ENCODE measurements at regions not wholly inside any gene's neighbourhood (a gene's known extent, or its start where the extent isn't known, plus 50 kb on each side); places are given as distances from the start of the nearest gene placed in this dataset.
A peak's percentile ranks its signal among the peaks of the same experiment; 100 is the strongest.

DNA sequence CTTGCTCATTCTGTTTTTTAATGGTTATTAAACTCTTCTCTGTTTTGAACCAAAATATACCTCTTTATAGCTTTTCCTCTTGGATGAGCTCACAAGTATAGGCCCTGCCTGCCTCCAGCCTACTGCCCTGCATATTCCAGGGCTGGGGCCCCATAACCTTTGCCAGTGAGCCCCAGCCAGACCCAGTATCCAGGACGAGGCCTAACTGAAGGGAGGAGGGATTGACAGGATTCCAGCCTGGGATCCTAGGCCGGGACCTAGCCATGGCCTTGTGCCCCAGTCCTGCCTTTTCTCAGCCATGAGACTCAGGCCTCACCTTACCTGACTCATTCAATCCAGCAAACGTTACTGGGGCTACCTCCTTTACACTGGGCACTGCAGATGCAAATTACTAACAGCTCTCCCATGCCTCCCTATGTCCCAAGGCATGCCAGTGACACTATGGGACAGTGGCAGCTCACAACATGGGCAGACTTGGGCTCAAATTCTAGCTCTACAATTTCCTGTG lies 159.2 kb downstream of the DDX1 start:
- H3K27ac ChIP-seq (ENCODE audit: low read depth, low read length) = no peak overlapping the region

More for the DNA sequence above, 159.2 kb downstream of the DDX1 start:
- Histone ChIP-seq H3K36me3 (ENCODE audit: control insufficient read depth in 2 of 4, insufficient read depth in 4 of 4, low read length in 3 of 4) (no peaks in the 10 kb centered on the region), H2BK120ac (replicated peaks; ENCODE audit: low read depth, low read length) (no peak overlapping the region), H4K8ac (ENCODE audit: extremely low read depth, insufficient read depth, low read length) (no peak overlapping the region; the same call in 1 of the 2 replicates), H3K4me3 (ENCODE audit: extremely low read depth in 1 of 4, insufficient read depth in 2 of 4, low read depth in 3 of 4, low read length in 4 of 4) (no peak overlapping the region), H4K20me1 (replicated peaks in 1 of 2; ENCODE audit: control insufficient read depth in 1 of 2, insufficient read depth in 2 of 2, low read length in 2 of 2) (no peaks in the 10 kb centered on the region), H3K4me2 (ENCODE audit: insufficient read depth in 1 of 2, low read depth in 2 of 2, low read length in 2 of 2) (no peak overlapping the region), H3K79me2 (ENCODE audit: control insufficient read depth in 1 of 2, insufficient read depth in 2 of 2, low read length in 2 of 2) (no peaks in the 10 kb centered on the region), H3K79me1 (ENCODE audit: low read depth, low read length) (no peaks in the 10 kb centered on the region), H2AFZ (ENCODE audit: low read length) (no peak overlapping the region), H3K4me1 (replicated peaks in 1 of 4; ENCODE audit: control insufficient read depth in 3 of 4, insufficient read depth in 4 of 4, low read length in 3 of 4) (peaks cover 5 to 12% (median 10%) of the 10 kb centered on the region in 4 experiments), H2AK5ac (ENCODE audit: low read depth, low read length) (no peak overlapping the region), H2BK5ac (ENCODE audit: low read depth, low read length) (no peak overlapping the region), H2BK12ac (ENCODE audit: low read depth, low read length) (peak overlapping the region; percentile 75; the same call in 1 of the 2 replicates), H3K23me2 (ENCODE audit: low read depth, low read length) (no peaks in the 10 kb centered on the region), H3K14ac (ENCODE audit: insufficient read length) (no peak overlapping the region), H4K91ac (replicated peaks; ENCODE audit: insufficient read length, low read length) (no peak overlapping the region), H3K18ac (ENCODE audit: extremely low read depth, low read length) (peak overlapping the region; percentile 33; the same call in 1 of the 2 replicates), H3K56ac (replicated peaks; ENCODE audit: insufficient read length, low read depth, low read length) (no peak overlapping the region), H3K23ac (ENCODE audit: insufficient read length) (no peak overlapping the region), H3K9me3 (ENCODE audit: insufficient read depth in 2 of 2, low read depth in 1 of 2, low read length in 1 of 2) (0 out of 4 replicates have a peak, but pooled peaks cover 0 to 3% of the 10 kb centered on the region in 2 experiments), H3K4ac (replicated peaks; ENCODE audit: insufficient read length, low read depth, low read length) (no peak overlapping the region), H2BK20ac (ENCODE audit: low read length) (no peak overlapping the region), H3K9ac (replicated peaks in 1 of 4; ENCODE audit: extremely low read depth in 1 of 4, low read depth in 3 of 4, low read length in 3 of 4) (no peak overlapping the region), H2BK15ac (ENCODE audit: low read length) (no peak overlapping the region), H3K27me3 (replicated peaks in 1 of 4; ENCODE audit: control insufficient read depth in 3 of 4, extremely low read depth in 1 of 4, insufficient read depth in 3 of 4, low read length in 3 of 4) (no peaks in the 10 kb centered on the region), H4K5ac (ENCODE audit: insufficient read length, low read depth, low read length) (no peak overlapping the region)
- FAIRE-seq (no peak), DNase-seq (ENCODE audit: low read depth in 1 of 2, low spot score in 2 of 2) (peak in 1 of 2 experiments; percentile 23)
- WGBS, 2 experiments (ENCODE audit: extremely low coverage in 1 of 2, insufficient coverage in 1 of 2, insufficient read length in 1 of 2, insufficient replicate concordance in 2 of 2, low coverage in 1 of 2, low lambda C conversion rate in 2 of 2, missing lambda C conversion rate in 1 of 2) = 85% methylated on average over 3 of the region's 3 CpGs; no CpG with 5 or more reads in 1 of the 2 experiments
- ChIA-PET POLR2A (ENCODE audit: partially characterized antibody) (interaction anchor here (0.6 kb wide), 1 partner anchor 9 kb away, joined by 3 read pairs; no protein-coding TSS in a partner anchor), CTCF (ENCODE audit: partially characterized antibody) (interaction anchor here (0.7 to 4.6 kb wide), 14 partner anchors 9 to 754 kb away, joined by 3 to 29 read pairs (median 4); no protein-coding TSS in a partner anchor)
- no peak for TF ChIP-seq CHD1 (IDR thresholded peaks at IDR 0.05; ENCODE audit: low read depth, low read length)
